Left renal cortex interstitium (tissue), 4 donors: ENCODE measurements at regions not wholly inside any gene's neighbourhood (a gene's known extent, or its start where the extent isn't known, plus 50 kb on each side); places are given as distances from the start of the nearest gene placed in this dataset.
"Not testable (repeated sequence)": the region's sequence is repeated elsewhere in the genome, so short reads cannot be mapped to it uniquely, and the experiment has no call there.

Source experiments
- DNase-seq, 4 donors: peaks; one replicate each; pipeline ENCODE4 v3.0.0-alpha.2; 2013; ENCODE audit warnings: low read depth in 4 of 4, low spot score in 2 of 4, missing footprints in 1 of 4

DNA sequence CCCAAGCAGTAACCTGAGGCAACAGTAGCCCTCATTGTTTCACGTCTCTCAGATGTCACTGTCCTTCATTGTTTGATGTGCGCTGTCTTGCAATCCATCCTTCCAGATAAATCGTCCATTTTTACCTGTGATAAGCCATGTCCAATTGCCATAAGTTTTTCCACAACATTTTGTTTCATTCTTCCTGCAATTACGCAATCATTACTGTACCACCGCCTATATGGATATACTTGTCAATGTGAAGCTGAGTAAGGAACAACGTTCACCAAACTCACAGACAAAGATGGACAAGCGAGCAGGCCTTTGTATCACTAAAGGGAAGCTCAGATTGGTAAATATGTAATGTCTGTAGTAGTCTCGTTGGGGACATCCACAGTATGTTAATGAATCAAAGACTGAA, 452.5 kb upstream of the NDN start:
- not testable (repeated sequence) for DNase-seq

GRCh38 chr15:24145070-24145469, 458.0 kb upstream of the NDN start:
- DNase-seq, result not testable (repeated sequence)

DNA sequence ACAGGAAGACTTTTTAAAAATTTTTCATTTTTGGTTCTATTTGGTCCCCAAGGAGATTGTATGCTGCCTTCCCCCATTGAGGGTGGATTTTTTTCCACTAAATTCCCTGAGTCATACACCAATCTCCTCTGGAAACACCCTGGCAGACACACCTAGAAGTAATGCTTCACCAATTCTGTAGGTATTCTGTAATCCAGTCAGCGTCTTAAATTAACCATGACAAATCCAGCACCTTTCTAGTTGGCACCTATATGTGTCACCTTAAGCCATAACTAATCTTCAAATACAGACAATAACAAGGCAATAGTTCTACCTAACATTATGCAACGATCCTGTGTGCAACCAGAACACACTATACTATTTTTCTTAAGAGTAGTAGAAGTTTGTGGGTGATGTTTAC, 459.1 kb upstream of the NDN start:
- DNase-seq, result no peak

DNA sequence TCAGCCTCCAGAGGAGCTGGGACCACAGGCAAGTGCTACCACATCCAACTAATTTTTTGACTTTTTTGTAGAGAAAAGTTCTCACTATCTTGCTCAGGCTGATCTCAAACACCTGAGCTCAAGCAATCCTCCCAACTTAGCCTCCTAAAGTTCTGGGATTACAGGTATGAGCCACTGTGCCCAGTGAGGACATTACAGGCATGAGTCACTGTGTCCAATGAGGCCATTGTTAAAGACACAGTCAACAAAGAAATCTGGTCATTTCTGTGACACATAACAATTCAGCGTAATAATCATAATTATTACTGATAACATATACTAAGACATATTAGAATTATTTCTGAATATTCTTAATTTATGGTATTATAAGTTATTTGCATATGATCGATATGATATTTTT, 463.4 kb upstream of the NDN start:
- DNase-seq, result no peak

DNA sequence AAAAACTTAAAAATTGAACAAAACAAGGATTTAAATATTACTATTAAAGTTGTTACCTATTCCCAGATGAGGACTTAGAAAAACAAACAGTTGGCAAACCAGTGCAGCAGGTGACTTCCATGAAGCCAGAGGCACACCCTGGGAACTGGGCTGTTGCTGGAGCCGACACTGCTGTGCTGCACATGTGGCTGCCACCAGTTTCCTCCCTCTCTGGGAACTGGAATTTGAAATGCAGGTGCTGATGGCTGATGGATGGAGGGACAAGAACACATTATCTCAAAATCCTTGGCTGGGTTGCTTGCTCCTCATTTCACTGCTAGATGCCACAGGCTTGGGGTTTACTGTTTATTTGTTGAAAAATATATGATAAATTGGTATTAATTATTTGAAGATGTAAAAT, 471.2 kb upstream of the NDN start:
- not testable (repeated sequence) for DNase-seq

- not testable (repeated sequence) for DNase-seq
These were observed 478.4 kb upstream of the NDN start for GRCh38 chr15:24165512-24165911.

DNA sequence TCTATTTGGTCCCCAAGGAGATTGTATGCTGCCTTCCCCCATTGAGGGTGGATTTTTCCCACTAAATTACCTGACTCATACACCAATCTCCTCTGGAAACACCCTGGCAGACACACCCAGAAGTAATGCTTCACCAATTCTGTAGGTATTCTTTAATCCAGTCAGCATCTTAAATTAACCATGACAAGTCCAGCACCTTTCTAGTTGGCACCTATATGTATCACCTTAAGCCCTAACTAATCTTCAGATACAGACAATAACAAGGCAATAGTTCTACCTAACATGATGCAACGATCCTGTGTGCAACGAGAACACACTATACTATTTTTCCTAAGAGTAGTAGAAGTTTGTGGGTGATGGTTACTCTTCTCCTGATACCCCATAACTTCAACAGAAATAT, 473.3 kb upstream of the NPAP1 start:
- not testable (repeated sequence) for DNase-seq

- not testable (repeated sequence) for DNase-seq
These were observed 463.7 kb upstream of the NPAP1 start for GRCh38 chr15:24211742-24212476.

DNA sequence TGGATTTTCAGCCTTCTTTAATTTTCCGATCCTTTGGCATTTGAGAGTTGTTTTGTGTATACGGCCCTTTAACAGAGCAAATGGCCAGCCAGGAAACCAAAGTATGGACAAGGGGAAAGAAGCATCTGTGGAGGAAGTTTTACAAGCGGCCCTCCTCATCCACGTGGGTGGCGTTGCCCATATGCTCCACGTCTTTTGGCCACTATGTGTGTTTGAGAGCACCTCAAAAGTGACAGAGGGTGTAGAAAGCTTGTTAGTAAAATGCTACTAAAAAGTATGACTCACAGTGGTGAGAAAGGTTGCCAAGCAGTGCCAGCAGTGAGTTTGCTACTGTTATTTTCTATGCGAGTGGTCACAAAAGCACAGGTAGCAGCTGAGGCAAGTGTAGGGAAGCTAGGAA, 451.8 kb upstream of the NPAP1 start:
- DNase-seq, result no peak

GRCh38 chr15:24224161-24224560, 451.4 kb upstream of the NPAP1 start:
- DNase-seq, result no peak

DNA sequence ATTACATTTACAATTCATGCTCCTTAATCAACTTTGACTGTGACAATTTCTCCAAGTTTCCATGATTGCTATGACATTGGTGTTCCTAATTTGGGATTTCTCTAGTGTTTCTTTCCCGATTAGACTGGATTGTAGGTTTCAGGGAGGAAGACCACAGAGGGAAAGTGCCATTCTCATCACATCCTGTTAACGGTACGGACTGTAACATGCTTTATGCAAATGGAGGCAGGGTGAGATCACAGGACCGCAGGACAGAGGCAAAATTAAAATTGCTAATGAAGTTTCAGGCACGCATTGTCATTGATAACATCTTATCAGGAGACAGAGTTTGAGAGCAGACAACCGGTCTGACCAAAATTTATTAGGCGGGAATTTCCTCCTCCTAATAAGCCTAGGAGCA, 446.7 kb upstream of the NPAP1 start:
- DNase-seq, result not testable (repeated sequence)

GRCh38 chr15:24233134-24233533, 442.4 kb upstream of the NPAP1 start:
- DNase-seq, result not testable (repeated sequence)

- not testable (repeated sequence) for DNase-seq
These were observed 435.0 kb upstream of the NPAP1 start for GRCh38 chr15:24240580-24240979.

- not testable (repeated sequence) for DNase-seq
These were observed 416.5 kb upstream of the NPAP1 start for GRCh38 chr15:24259106-24259505.

GRCh38 chr15:24260407-24260806, 415.2 kb upstream of the NPAP1 start:
- not testable (repeated sequence) for DNase-seq

DNA sequence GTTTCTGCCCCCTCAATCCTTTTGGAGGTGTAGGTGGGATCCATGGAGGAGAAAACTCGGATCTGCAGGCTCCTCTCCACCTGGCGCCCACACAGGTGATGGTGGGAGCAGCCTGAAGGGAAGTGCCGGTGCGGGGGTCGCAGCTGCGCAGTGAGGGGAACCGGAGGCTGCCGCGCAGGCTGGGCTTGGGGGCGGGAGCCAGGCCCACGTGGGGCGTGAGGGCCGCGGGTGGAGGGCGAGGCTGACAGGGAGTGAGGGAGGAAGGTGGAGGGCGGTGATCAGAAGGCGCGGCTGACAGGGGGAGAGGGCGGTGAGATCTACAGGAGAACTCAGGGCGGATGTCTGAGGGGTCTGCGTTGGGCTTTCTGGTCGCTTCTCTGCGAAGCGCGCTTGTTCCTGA, 414.7 kb upstream of the NPAP1 start:
- DNase-seq, result not testable (repeated sequence)

DNA sequence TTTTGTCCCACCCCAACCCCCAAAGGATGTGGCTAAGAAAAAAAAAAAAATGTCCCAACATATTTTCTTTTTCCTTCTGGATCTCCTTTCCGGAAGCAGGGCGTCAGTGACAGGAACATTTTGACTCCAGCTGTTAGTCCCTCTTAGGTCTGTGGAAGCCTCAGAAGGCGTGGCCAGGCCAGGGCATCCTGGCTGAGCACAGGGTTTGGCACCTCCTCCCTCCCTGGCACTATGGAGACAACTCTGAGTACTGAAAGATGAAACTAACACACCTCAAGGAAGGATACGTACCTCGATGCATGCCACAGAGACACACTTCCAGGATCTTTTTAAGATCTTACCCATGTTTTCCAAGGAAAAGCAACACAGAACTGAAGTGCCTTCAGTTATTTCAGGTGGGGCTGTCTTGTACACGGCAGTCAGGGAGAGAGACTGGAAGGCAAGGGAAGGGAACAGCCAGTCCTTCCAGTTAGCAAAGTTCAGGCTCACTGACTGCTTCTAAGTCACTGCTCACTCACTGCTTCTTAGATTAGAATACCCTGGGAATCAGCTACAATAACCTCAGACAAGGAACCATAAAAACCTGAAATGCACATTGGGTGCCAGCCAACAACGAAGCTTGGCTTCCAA, 406.9 kb upstream of the NPAP1 start:
- not testable (repeated sequence) for DNase-seq

GRCh38 chr15:24269166-24269571, 406.4 kb upstream of the NPAP1 start:
- DNase-seq, result no peak

DNA sequence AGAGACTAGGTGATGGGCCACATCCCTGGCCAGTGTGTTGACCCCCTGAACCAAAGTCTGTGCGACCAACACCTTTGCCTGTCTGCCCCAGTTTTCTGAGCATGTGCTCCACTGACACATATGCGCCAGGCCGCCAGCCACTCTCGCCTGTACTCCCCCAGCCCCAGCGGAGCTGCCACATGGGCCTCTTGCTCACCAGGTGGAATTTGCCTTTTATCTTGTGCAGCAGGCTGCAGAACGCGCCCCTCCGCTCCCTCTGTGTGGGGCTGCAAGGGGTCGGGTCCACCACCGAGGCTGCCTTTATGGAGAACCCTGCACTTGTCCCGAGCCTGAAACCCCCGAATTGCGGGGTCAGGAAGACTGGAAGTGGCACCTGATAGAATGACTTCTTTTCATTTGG, 405.7 kb upstream of the NPAP1 start:
- DNase-seq, result no peak

- not testable (repeated sequence) for DNase-seq
These were observed 403.9 kb upstream of the NPAP1 start for GRCh38 chr15:24271496-24272244.

DNA sequence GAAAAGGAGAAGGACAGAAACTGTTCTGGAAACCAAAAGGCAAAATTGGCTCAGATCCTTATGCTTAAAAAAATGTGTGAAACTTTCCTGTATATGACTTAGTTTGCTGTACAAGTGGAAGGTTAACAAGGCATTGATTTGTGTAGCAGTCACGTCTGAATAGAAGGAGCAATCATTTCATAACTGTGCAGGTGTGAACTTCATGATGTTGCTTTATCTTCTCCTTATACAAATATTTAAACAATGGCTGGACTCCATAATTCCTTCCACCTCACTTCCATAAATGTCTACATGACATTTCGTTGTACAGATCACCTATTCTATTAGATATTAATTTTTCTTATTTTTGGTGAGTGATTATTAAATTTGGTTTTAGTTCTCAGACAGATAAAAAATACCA, 382.7 kb upstream of the NPAP1 start:
- DNase-seq, result no peak
